ENCODE measurements at regions not wholly inside any gene's neighbourhood (a gene's known extent, or its start where the extent isn't known, plus 50 kb on each side); places are given as distances from the start of the nearest gene placed in this dataset.

DNA sequence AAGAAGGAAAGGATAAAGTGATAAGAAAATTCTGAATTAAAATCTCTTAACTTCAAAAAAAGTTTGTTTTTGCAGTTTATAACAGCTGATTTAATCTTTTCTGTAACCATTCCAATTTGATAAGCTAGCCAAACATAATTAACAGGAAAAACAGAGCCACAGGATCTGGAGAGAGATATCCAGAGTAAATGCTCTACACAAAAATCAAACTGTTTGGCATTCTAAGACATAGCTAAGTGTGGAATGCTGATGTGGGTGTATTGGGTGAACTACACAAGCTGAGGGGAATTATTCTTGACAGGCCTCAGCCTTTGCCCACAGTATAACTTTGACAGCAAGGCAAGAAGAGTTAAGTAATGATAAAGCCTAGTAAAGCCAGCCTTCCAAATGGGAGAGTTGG, 184.8 kb downstream of the GABRG1 start:
- Histone ChIP-seq H3K4me2 (ENCODE audit: control insufficient read depth, insufficient read depth) (no peak overlapping the region), H3K79me2 (ENCODE audit: control insufficient read depth, insufficient read depth, low read length) (no peaks in the 10 kb centered on the region), H3K9ac (ENCODE audit: control insufficient read depth, insufficient read depth, low read length) (no peak overlapping the region), H3K36me3 (ENCODE audit: control insufficient read depth in 2 of 2, insufficient read depth in 2 of 2, low read length in 1 of 2) (no peaks in the 10 kb centered on the region), H3K4me3 (no peak overlapping the region), H4K20me1 (ENCODE audit: control insufficient read depth, insufficient read depth) (no peaks in the 10 kb centered on the region), H3K27ac (ENCODE audit: control insufficient read depth, insufficient read depth) (no peak overlapping the region), H3K4me1 (ENCODE audit: control insufficient read depth, insufficient read depth, low read length) (no peaks in the 10 kb centered on the region), H3K27me3 (replicated peaks in 1 of 2; ENCODE audit: control insufficient read depth in 2 of 2, insufficient read depth in 2 of 2, low read length in 1 of 2) (no peaks in the 10 kb centered on the region), H3K9me3 (replicated peaks; ENCODE audit: control insufficient read depth, insufficient read depth, low read length) (no peaks in the 10 kb centered on the region), H2AFZ (ENCODE audit: control insufficient read depth, low read depth, low read length) (no peak overlapping the region)
- intact Hi-C loops (cut with micrococcal nuclease; ENCODE audit: unreplicated experiment) = no loop called here
- FAIRE-seq (no peak), DNase-seq (ENCODE audit: low read depth, low spot score) (no peak), ATAC-seq (no peak)
- ChIA-PET SMC1A (ENCODE audit: uncharacterized antibody, unreplicated experiment) (no interaction called here), RAD21 (ENCODE audit: unreplicated experiment) (no interaction called here), CTCF (no interaction called here), POLR2A (no interaction called here)
- no TSS peak for BruUV-seq (replicated peaks)
- in situ Hi-C loops (cut with MboI) = no loop called here
- TF ChIP-seq IKZF2 (IDR thresholded peaks at IDR 0.05) (no peak), HDAC2 (IDR thresholded peaks at IDR 0.05) (no peak), POU2F2 (IDR thresholded peaks at IDR 0.05; ENCODE audit: borderline replicate concordance, low read depth, low read length) (no peak), TCF3 (IDR thresholded peaks at IDR 0.05; ENCODE audit: borderline replicate concordance, insufficient read depth, low read depth, low read length) (no peak), PAX5 (IDR thresholded peaks at IDR 0.05; ENCODE audit: borderline replicate concordance, low read depth, low read length) (no peak), ETV6 (conservative IDR thresholded peaks at IDR 0.05 in 1 of 2, IDR thresholded peaks at IDR 0.05 in 1 of 2; ENCODE audit: borderline replicate concordance in 1 of 2, low read depth in 1 of 2) (no peak), CBFB (IDR thresholded peaks at IDR 0.05; ENCODE audit: low read depth) (no peak), ASH2L (IDR thresholded peaks at IDR 0.05; ENCODE audit: borderline replicate concordance, low read depth) (no peak), POLR2AphosphoS5 (IDR thresholded peaks at IDR 0.05; ENCODE audit: low read length) (no peak), ZNF622 (IDR thresholded peaks at IDR 0.05) (no peak)
- TF ChIP-seq, protein P1, sequence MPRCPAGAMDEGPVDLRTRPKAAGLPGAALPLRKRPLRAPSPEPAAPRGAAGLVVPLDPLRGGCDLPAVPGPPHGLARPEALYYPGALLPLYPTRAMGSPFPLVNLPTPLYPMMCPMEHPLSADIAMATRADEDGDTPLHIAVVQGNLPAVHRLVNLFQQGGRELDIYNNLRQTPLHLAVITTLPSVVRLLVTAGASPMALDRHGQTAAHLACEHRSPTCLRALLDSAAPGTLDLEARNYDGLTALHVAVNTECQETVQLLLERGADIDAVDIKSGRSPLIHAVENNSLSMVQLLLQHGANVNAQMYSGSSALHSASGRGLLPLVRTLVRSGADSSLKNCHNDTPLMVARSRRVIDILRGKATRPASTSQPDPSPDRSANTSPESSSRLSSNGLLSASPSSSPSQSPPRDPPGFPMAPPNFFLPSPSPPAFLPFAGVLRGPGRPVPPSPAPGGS (IDR thresholded peaks at IDR 0.05; ENCODE audit: borderline replicate concordance, insufficient read depth, low read depth, low read length, poor library complexity, severe bottlenecking) = no peak
- TF ChIP-seq, protein P2, sequence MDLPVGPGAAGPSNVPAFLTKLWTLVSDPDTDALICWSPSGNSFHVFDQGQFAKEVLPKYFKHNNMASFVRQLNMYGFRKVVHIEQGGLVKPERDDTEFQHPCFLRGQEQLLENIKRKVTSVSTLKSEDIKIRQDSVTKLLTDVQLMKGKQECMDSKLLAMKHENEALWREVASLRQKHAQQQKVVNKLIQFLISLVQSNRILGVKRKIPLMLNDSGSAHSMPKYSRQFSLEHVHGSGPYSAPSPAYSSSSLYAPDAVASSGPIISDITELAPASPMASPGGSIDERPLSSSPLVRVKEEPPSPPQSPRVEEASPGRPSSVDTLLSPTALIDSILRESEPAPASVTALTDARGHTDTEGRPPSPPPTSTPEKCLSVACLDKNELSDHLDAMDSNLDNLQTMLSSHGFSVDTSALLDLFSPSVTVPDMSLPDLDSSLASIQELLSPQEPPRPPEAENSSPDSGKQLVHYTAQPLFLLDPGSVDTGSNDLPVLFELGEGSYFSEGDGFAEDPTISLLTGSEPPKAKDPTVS (IDR thresholded peaks at IDR 0.05; ENCODE audit: low read depth, low read length) = no peak
- TF ChIP-seq, protein P3, sequence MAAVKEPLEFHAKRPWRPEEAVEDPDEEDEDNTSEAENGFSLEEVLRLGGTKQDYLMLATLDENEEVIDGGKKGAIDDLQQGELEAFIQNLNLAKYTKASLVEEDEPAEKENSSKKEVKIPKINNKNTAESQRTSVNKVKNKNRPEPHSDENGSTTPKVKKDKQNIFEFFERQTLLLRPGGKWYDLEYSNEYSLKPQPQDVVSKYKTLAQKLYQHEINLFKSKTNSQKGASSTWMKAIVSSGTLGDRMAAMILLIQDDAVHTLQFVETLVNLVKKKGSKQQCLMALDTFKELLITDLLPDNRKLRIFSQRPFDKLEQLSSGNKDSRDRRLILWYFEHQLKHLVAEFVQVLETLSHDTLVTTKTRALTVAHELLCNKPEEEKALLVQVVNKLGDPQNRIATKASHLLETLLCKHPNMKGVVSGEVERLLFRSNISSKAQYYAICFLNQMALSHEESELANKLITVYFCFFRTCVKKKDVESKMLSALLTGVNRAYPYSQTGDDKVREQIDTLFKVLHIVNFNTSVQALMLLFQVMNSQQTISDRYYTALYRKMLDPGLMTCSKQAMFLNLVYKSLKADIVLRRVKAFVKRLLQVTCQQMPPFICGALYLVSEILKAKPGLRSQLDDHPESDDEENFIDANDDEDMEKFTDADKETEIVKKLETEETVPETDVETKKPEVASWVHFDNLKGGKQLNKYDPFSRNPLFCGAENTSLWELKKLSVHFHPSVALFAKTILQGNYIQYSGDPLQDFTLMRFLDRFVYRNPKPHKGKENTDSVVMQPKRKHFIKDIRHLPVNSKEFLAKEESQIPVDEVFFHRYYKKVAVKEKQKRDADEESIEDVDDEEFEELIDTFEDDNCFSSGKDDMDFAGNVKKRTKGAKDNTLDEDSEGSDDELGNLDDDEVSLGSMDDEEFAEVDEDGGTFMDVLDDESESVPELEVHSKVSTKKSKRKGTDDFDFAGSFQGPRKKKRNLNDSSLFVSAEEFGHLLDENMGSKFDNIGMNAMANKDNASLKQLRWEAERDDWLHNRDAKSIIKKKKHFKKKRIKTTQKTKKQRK (IDR thresholded peaks at IDR 0.05; ENCODE audit: low read depth, low read length) = no peak

Measured in GM12878 (cell line).